Uterus (tissue), 2 donors: ENCODE measurements at regions not wholly inside any gene's neighbourhood (a gene's known extent, or its start where the extent isn't known, plus 50 kb on each side); places are given as distances from the start of the nearest gene placed in this dataset.

ENCODE experiments used
- POLR2A ChIP-seq, 2 donors: fragments of 450-650 bp; IDR thresholded peaks; one replicate each; pipeline ENCODE4 v1.6.1; 2016; ENCODE audit warnings: antibody characterized with exemption in 2 of 2, mild to moderate bottlenecking in 1 of 2, moderate library complexity in 1 of 2
- TF ChIP-seq, protein P1 (sequence below), 4 experiments: fragments of 200-600 bp in 2 of 4; fragments of 450-650 bp in 2 of 4; sonication (generic) in 2 of 4; IDR thresholded peaks; one replicate each; pipeline ENCODE4 v1.5.1; 2016 to 2019; ENCODE audit warnings: antibody characterized with exemption in 4 of 4, mild to moderate bottlenecking in 2 of 4, moderate library complexity in 1 of 4

GRCh38 chr7:21099432-21099831 lies 312.7 kb upstream of the SP8 start:
- TF ChIP-seq, protein P1, sequence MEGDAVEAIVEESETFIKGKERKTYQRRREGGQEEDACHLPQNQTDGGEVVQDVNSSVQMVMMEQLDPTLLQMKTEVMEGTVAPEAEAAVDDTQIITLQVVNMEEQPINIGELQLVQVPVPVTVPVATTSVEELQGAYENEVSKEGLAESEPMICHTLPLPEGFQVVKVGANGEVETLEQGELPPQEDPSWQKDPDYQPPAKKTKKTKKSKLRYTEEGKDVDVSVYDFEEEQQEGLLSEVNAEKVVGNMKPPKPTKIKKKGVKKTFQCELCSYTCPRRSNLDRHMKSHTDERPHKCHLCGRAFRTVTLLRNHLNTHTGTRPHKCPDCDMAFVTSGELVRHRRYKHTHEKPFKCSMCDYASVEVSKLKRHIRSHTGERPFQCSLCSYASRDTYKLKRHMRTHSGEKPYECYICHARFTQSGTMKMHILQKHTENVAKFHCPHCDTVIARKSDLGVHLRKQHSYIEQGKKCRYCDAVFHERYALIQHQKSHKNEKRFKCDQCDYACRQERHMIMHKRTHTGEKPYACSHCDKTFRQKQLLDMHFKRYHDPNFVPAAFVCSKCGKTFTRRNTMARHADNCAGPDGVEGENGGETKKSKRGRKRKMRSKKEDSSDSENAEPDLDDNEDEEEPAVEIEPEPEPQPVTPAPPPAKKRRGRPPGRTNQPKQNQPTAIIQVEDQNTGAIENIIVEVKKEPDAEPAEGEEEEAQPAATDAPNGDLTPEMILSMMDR (IDR thresholded peaks at IDR 0.05) = no peak
- TF ChIP-seq POLR2A (IDR thresholded peaks at IDR 0.05) = no peak
